Smooth muscle cell of the brain vasculature (primary cell): ENCODE measurements at regions not wholly inside any gene's neighbourhood (a gene's known extent, or its start where the extent isn't known, plus 50 kb on each side); places are given as distances from the start of the nearest gene placed in this dataset.

Experiments
- DNase-seq: peaks from one replicate; pipeline ENCODE4 v3.0.0-alpha.2; 2012; ENCODE audit warnings: low read depth, low spot score

GRCh38 chr11:116478669-116479668, 293.8 kb downstream of the BUD13 start:
- no peak for DNase-seq

- no peak for DNase-seq
Measured at GRCh38 chr11:116478205-116478604, 294.6 kb downstream of the BUD13 start.

DNA sequence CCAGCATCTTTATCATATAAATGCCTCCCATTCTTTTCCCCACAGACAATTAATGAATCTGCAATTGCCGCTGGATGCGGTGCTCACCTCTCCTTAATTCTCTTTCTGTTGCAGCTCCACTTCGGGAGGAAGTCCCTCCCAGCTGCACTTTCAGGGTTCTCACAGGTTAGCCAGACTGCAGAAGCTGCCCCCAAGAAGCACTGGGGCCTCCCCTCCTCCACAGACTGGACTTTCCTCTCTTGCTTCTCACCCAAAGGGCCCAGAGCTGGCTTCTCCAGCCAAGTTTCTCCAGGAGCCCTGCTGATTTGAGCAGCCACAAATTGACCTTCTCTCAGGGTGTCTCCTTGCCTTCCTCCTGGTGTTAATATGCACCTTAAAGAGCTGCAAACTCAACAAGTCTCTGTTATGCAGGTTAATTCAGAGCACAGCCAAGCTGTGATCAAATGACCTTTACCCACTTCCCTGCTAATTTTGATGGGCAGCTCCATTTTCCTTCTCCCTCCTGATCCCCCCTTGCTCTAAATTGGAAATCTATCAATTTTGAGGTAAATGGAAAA, 298.9 kb downstream of the BUD13 start:
- DNase-seq = no peak

GRCh38 chr11:116473206-116473769, 299.5 kb downstream of the BUD13 start:
- no peak for DNase-seq

- DNase-seq = no peak
Measured at GRCh38 chr11:116472651-116473050, 300.1 kb downstream of the BUD13 start.

DNA sequence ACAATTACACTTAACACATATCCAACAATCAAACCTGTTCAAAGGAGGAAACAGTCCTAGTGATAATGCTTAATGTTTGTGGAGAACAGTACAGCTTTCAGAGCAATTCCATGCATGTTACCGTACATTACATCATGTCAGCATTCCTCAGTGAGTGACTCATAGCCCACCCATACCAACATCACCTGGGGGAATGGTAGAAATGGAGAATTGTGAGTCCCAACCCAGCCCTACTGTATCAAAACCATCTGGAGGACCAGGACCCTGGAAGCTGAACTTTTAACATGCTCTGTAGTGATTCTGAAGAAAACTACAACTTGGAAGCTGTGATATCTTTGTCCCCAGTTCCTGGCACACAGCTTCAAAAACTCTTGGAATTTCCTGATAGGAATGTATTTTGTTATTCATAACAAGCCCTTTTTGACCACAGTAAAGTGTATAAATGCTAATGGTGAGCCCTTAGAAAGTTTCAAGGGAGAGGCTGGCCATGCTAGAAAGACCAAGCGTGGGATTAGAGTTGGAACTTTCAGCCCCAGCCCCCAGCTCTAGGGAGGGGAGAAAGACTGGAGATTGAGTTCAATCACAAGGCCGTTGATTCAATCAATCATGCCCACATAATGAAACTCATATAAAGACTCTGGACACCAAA, 301.1 kb downstream of the BUD13 start:
- DNase-seq = no peak

- DNase-seq = no peak
Measured at GRCh38 chr11:116468699-116469098, 304.1 kb downstream of the BUD13 start.

DNA sequence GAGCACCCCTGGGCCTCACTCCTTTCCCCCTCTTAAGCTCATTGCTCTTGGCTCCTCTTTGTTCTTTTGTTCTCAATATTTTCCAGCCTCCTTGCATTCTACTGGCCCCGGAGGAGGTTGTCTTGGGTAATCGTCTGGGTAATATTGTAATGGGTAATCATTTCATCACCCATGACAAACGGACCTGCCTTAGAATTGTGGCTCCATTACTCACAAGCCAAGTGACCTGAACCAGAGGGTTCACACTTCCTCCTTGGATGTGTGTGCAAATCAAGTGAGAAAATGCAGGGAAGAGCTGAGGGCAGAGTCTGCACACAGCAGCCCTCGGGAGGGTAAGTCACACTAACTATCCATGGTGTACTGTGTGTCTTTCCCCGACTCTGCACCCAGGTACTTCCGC, 305.0 kb downstream of the BUD13 start:
- DNase-seq = no peak

- no peak for DNase-seq
Measured at GRCh38 chr11:116466801-116467200, 306.0 kb downstream of the BUD13 start.

GRCh38 chr11:116466191-116466590, 306.6 kb downstream of the BUD13 start:
- no peak for DNase-seq

- no peak for DNase-seq
Measured at GRCh38 chr11:116465056-116465455, 307.7 kb downstream of the BUD13 start.

DNA sequence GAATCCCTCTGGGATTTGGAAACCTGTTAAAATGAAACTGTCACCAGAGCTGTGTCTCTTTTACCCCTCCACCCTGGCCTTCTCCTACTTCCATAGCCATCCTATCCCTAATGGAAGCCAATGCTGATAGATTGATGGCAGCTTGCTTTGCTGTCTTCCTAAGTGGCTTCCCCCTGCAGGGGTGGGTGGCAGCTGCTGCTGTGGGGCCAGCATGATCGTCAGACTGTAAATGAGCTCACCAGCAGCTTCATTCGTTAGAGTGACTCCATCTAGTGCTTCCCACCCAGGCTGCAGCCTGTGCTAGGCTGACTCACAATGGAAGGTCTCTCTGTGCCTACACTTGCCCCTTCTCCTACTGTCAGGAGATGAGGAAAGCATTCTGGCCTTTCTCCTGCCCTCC, 311.0 kb downstream of the BUD13 start:
- DNase-seq = no peak

- DNase-seq = no peak
Measured at GRCh38 chr11:116460156-116460920, 312.4 kb downstream of the BUD13 start.

DNA sequence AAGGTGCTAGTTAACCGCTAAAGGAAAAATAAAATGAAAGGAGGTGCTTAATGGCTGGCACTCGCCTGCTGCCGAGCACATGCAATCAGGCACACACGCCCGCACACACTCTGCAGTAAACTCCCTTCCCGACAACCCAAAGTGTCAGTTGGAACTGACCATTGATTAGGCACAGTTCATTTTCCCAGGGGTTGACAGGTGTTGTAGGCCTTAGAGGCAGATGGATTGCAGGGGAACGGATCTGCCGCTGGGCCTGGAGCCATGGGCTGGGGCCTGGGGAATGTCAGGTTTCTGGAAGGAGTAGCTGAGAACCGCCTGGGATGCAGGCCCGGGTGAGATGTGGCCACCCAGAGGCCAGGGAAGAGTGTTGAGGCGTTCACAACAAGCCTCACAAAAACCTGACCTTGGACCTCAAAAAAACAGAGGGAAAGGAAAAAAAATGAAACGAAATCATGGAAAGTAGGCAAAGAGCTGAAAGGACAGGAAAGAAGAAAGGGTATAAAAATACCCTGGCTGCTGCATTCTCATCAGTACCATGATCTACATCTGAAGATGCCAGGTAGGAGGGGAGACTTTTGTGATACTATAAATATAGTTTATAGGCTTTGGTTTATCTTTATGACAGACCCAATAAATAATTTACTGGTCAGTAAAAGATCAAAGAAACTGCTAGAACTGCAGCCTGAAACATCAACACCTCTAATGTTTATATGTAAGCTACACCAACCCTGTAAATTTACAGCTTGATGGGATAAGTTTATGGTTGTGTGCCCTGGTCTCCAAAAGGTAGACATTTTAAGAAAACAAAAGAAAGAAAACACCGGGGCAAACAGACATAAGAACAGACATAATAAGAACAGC, 313.4 kb downstream of the BUD13 start:
- no peak for DNase-seq

DNA sequence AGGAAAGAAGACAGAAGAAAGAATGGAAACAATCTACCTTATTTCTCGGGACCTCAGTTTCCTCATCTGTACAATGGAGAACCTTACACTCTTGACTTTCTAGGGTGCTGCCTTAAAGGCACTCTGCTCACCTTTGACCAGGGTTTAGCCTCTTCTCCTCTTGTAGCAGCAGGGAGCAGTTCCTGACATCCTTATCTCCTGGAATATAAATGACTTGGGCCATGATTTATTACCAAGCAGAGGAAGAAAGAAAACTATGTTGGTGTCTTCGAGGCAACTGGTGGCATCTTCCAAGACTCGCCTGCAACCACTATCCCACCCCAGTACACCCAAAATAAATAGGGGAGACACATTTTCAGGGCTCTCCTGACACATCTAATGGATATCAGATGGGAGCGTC, 314.2 kb downstream of the BUD13 start:
- DNase-seq = no peak

DNA sequence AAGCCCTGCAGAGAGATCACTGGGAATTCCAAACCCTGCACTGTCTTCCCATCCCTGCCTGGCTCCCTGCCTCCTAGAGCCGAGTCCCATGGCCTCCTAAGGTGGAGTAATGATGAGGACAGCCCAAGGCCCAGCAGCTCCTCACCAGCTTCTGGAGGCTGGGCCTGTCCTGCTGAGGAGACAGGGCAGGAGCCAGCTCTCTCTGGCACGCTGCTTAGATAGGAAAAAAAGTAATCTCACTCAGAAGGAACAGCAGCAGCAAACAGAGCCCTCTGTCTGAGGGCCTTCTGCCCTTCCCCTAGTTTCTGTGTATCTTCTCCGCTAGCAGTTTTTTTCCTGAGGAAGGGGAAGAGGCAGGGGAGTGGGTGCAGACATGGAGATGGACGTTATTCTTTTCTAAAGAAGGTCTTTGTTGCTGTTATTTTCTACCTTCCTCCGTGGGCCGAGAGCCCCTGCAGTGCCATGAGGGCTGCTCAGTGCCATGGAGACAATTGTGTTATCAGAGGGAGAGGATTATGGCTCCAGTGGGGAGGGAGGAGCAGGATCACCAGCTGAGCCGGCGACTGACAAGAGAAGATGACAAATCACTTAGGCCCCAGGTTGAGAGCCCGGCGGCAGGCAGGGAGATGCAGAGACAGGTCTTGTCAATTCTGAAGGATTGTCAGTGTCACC, 315.3 kb downstream of the BUD13 start:
- DNase-seq = no peak

- no peak for DNase-seq
Measured at GRCh38 chr11:116454951-116455350, 317.8 kb downstream of the BUD13 start.

DNA sequence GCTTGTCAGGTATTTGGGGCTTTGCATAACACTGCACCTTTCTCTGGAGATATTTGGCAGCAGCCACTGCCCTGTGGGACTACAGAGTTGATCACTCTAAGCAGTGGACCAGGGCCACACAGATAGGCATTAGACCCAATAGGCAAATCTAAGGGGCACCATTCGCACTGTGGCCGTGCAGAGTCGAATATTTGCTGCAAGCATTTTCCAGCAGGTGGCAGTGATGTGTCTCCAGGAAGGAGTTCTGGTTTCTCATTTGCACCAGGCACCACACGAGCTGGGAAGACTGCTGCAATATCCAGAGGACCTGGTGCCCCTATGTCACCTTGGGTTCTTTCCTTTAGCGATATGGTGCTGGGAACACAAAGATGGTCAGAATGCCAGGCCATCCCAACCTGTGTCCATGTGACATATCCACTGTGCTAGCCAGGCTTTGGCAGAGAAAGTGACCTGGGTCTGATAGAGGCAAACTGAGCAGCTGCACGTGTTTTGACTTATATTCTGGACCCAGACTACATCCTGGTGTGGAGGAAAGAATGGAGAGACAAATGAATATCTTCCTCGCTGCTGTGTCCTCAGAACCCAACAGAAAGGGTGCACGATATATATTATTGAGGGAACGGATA, 318.7 kb downstream of the BUD13 start:
- no peak for DNase-seq

DNA sequence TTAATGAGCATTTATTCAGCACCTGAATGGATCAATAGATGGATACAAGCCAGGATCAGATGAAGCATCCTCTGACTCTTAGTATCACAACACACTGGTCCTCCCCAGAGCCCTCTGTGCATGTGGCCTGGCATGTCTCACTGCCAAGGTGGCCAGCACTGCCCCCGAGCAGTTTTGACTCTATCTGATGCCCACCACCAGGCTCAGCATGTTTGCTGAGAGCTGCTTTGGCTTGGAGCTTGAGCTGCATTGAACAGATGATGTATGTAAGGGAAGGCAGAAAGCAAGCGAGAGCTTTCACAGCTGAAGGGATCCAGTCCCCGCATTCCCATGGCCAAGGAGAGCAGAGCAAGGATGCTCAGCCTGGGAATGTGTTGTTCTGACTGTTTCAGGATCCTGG, 320.3 kb downstream of the BUD13 start:
- no peak for DNase-seq

- DNase-seq = no peak
Measured at GRCh38 chr11:116449522-116449921, 323.3 kb downstream of the BUD13 start.
